ENCODE measurements at regions not wholly inside any gene's neighbourhood (a gene's known extent, or its start where the extent isn't known, plus 50 kb on each side); places are given as distances from the start of the nearest gene placed in this dataset.

DNA sequence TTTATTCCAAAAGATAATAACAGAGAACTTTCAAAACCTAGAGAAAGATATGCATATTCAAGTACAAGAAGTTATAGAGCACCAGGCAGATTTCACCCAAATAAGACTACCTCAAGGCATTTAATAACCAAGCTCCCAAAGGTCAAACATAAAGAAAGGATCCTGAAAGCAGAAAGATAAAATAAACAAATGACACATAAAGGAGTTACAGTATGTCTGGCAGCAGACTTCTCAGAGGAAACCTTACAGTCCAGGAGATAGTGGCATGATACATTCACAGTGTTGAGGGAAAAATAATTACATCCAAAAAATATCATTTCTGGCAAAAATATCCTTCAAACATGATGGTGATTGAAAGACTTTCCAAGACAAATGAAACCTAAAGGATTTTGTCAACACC is 185.8 kb upstream of the POU1F1 start:
- Histone ChIP-seq H3K36me3 (ENCODE audit: low read depth, missing control alignments) (no peaks in the 10 kb centered on the region), H3K27ac (no peak overlapping the region), H3K9me3 (no peaks in the 10 kb centered on the region), H3K4me1 (no peaks in the 10 kb centered on the region), H3K4me3 (no peak overlapping the region), H3K27me3 (no peaks in the 10 kb centered on the region)
- no peak for TF ChIP-seq POLR2A (IDR thresholded peaks at IDR 0.05)
- TF ChIP-seq, protein P1, sequence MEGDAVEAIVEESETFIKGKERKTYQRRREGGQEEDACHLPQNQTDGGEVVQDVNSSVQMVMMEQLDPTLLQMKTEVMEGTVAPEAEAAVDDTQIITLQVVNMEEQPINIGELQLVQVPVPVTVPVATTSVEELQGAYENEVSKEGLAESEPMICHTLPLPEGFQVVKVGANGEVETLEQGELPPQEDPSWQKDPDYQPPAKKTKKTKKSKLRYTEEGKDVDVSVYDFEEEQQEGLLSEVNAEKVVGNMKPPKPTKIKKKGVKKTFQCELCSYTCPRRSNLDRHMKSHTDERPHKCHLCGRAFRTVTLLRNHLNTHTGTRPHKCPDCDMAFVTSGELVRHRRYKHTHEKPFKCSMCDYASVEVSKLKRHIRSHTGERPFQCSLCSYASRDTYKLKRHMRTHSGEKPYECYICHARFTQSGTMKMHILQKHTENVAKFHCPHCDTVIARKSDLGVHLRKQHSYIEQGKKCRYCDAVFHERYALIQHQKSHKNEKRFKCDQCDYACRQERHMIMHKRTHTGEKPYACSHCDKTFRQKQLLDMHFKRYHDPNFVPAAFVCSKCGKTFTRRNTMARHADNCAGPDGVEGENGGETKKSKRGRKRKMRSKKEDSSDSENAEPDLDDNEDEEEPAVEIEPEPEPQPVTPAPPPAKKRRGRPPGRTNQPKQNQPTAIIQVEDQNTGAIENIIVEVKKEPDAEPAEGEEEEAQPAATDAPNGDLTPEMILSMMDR (IDR thresholded peaks at IDR 0.05) = no peak
- intact Hi-C loops (cut with DNase I; ENCODE audit: low total_unique reads) = no loop called here
- no peak for DNase-seq

DNA sequence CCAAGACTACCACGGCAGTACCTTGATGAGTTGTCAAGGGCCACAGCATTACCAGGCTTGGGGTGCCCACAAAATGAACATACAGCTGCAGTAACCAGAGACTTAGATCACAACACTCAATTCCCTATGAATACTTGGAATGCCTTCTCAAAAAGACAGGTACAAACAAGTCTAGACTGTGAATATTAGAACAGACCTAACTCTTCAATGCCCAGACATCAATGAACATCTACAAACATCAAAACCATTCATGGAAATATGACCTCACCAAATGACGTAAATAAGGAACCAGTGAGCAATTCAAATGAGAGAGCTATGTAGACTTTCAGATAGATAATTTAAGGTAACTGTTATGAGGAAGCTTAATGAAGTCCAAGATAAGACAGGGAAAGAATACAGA is 185.1 kb upstream of the POU1F1 start:
- intact Hi-C loops (cut with DNase I; ENCODE audit: low total_unique reads) = no loop called here

DNA sequence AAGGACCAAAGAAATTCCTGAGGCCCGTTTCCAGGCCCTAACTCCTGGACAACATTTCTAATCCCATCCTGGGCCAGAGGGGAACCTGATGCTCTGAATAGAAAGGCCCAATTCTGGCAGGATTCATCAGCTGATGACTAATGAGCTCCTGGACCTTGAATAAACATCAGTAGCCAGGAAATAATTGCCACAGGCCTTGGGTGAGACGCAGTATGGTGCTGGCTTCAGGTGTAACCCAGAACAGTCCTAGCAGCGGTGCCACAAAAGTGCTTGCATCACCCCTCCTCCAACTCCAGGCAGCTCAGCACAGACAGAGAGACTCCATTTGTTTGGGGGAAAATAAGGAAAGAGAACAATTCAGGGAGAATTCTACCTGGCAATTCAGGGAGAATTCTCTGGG is 184.7 kb upstream of the POU1F1 start:
- no peaks in the 10 kb centered on the region for H3K36me3 ChIP-seq (ENCODE audit: low read depth, missing control alignments)
- no peak overlapping the region for H3K27ac ChIP-seq
- no peaks in the 10 kb centered on the region for H3K27me3 ChIP-seq
- no peaks in the 10 kb centered on the region for H3K9me3 ChIP-seq
- TF ChIP-seq, protein P1 (IDR thresholded peaks at IDR 0.05) = no peak
- TF ChIP-seq POLR2A (IDR thresholded peaks at IDR 0.05) = no peak
- intact Hi-C loops (cut with DNase I; ENCODE audit: low total_unique reads) = no loop called here
- 60 to 75% methylated on average over 1 to 3 of the region's 3 CpGs for WGBS, 2 donors
- no peaks in the 10 kb centered on the region for H3K4me1 ChIP-seq
- no peak overlapping the region for H3K4me3 ChIP-seq
- no peak for DNase-seq

More for the DNA sequence above, 185.1 kb upstream of the POU1F1 start:
- H3K36me3 ChIP-seq (ENCODE audit: low read depth, missing control alignments) = no peaks in the 10 kb centered on the region
- 86 to 88% methylated on average over 2 of the region's 2 CpGs for WGBS, 2 donors
- DNase-seq = no peak
- TF ChIP-seq, protein P1 (IDR thresholded peaks at IDR 0.05) = no peak
- TF ChIP-seq POLR2A (IDR thresholded peaks at IDR 0.05) = no peak
- H3K4me1 ChIP-seq = no peaks in the 10 kb centered on the region
- H3K27me3 ChIP-seq = no peaks in the 10 kb centered on the region
- H3K4me3 ChIP-seq = no peak overlapping the region
- no peak overlapping the region for H3K27ac ChIP-seq
- no peaks in the 10 kb centered on the region for H3K9me3 ChIP-seq

DNA sequence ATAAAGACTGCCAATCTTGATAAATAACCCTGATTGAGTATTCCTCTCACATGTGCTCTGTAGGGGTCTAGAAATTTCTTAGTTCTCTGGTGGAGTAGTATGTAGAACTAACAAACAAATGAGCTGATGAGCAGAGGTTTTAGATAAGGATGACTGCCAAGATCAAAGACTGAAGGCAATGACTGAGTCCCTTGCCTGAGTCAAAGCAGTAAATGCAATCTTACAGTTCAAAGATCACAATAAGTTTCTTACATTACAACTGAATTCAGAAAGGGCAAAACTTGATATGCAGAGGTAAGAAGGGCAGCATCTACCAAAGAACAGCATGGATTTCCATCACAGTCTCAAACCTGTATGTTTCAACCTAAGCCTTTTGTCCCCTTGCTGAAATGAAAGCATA is 172.2 kb upstream of the POU1F1 start:
- H3K27ac ChIP-seq = no peak overlapping the region
- H3K4me3 ChIP-seq = no peak overlapping the region

DNA sequence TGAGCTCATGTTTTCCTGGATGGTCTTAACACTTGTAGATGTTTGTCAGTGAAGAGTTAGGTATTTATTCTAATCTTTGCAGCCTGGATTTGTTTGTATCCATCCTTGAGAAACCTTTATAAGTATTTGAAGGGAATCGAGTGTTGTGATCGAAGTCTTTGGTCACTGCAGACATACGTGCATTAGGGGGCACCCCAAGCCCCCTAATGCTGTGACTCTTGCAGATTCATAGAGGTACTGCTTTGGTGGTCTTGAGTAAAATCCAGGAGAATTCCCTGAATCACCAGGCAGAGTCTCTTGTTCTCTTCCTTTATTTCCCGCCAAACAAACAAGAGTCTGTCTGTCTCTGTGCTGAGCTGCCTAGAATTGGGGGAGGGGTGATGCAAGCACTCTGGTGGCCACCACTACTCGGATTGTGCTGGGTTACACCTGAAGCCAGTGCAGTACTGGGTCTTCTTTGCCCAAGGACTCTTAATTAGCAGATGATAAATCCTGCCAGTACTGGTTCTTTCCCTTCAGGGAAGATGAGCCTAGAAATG is 170.5 kb upstream of the POU1F1 start:
- WGBS, 2 donors = 60 to 68% methylated on average over 5 of the region's 5 CpGs
- no peaks in the 10 kb centered on the region for H3K4me1 ChIP-seq
- H3K36me3 ChIP-seq (ENCODE audit: low read depth, missing control alignments) = no peaks in the 10 kb centered on the region
- DNase-seq = no peak
- H3K27me3 ChIP-seq = no peaks in the 10 kb centered on the region
- intact Hi-C loops (cut with DNase I; ENCODE audit: low total_unique reads) = no loop called here
- H3K4me3 ChIP-seq = no peak overlapping the region
- H3K27ac ChIP-seq = no peak overlapping the region
- no peaks in the 10 kb centered on the region for H3K9me3 ChIP-seq
- TF ChIP-seq, protein P1 (IDR thresholded peaks at IDR 0.05) = no peak
- no peak for TF ChIP-seq POLR2A (IDR thresholded peaks at IDR 0.05)

More for the DNA sequence above, 172.2 kb upstream of the POU1F1 start:
- no peaks in the 10 kb centered on the region for H3K9me3 ChIP-seq
- no peak for TF ChIP-seq POLR2A (IDR thresholded peaks at IDR 0.05)
- TF ChIP-seq, protein P1 (IDR thresholded peaks at IDR 0.05) = no peak
- H3K36me3 ChIP-seq (ENCODE audit: low read depth, missing control alignments) = no peaks in the 10 kb centered on the region
- DNase-seq = no peak
- intact Hi-C loops (cut with DNase I; ENCODE audit: low total_unique reads) = no loop called here
- no peaks in the 10 kb centered on the region for H3K4me1 ChIP-seq
- H3K27me3 ChIP-seq = no peaks in the 10 kb centered on the region
